ENCODE measurements at regions not wholly inside any gene's neighbourhood (a gene's known extent, or its start where the extent isn't known, plus 50 kb on each side); places are given as distances from the start of the nearest gene placed in this dataset.

GRCh38 chr6:80469977-80470376 lies 363.5 kb downstream of the BCKDHB start:
- WGBS, result 79% methylated on average over 2 of the region's 2 CpGs
- DNase-seq (ENCODE audit: low spot score), result no peak
- TF ChIP-seq FOXA2 (IDR thresholded peaks at IDR 0.05), result no peak
- TF ChIP-seq FOXA1 (IDR thresholded peaks at IDR 0.05), result no peak
- no peak for TF ChIP-seq CTCF (IDR thresholded peaks at IDR 0.05; ENCODE audit: low read depth, low read length, missing input control)
- TF ChIP-seq ATF3 (IDR thresholded peaks at IDR 0.05), result no peak
- no peak for TF ChIP-seq RAD21 (IDR thresholded peaks at IDR 0.05)
- no peak for TF ChIP-seq ZBTB33 (IDR thresholded peaks at IDR 0.05)
- no peak for TF ChIP-seq REST (IDR thresholded peaks at IDR 0.05)
- TF ChIP-seq HNF4A (conservative IDR thresholded peaks at IDR 0.05), result no peak
- TF ChIP-seq RXRA (IDR thresholded peaks at IDR 0.05), result no peak
- TF ChIP-seq NR2F2 (IDR thresholded peaks at IDR 0.05), result no peak
- no peak for TF ChIP-seq JUND (IDR thresholded peaks at IDR 0.05)
- no peak for TF ChIP-seq EGR1 (IDR thresholded peaks at IDR 0.05; ENCODE audit: low read depth in 2 of 2)
- no peak for TF ChIP-seq TAF1 (conservative IDR thresholded peaks at IDR 0.05)
- no peak for TF ChIP-seq MAX (IDR thresholded peaks at IDR 0.05)
- TF ChIP-seq GABPA (IDR thresholded peaks at IDR 0.05 in 1 of 2, conservative IDR thresholded peaks at IDR 0.05 in 1 of 2), result no peak
- TF ChIP-seq SP1 (IDR thresholded peaks at IDR 0.05), result no peak
- TF ChIP-seq YY1 (IDR thresholded peaks at IDR 0.05), result no peak

GRCh38 chr6:80468398-80468797 lies 361.9 kb downstream of the BCKDHB start:
- Histone ChIP-seq H3K27ac (ENCODE audit: low read depth in 1 of 2, low read length in 2 of 2) (no peak overlapping the region), H3K27me3 (ENCODE audit: control insufficient read depth in 4 of 4, insufficient read depth in 4 of 4, low read length in 3 of 4) (no peaks in the 10 kb centered on the region), H3K9ac (ENCODE audit: low read depth in 1 of 2, low read length in 2 of 2) (no peak overlapping the region), H3K4me1 (ENCODE audit: control insufficient read depth in 4 of 4, insufficient read depth in 4 of 4, low read length in 3 of 4) (peaks cover 5 to 11% (median 8%) of the 10 kb centered on the region in 4 donors), H3K9me3 (ENCODE audit: control insufficient read depth in 4 of 4, low read length in 3 of 4) (no peaks in the 10 kb centered on the region), H3K36me3 (ENCODE audit: control insufficient read depth in 4 of 4, insufficient read depth in 3 of 4, low read depth in 1 of 4, low read length in 3 of 4) (no peaks in the 10 kb centered on the region), H3K4me3 (ENCODE audit: low read depth in 1 of 3, low read length in 3 of 3) (no peak overlapping the region)
- 30% methylated on average over 2 of the region's 2 CpGs for WGBS
- TF ChIP-seq NR2F2 (IDR thresholded peaks at IDR 0.05) (no peak), RXRA (IDR thresholded peaks at IDR 0.05) (peak in 1 of 2 donors; percentile 20), ATF3 (IDR thresholded peaks at IDR 0.05) (no peak), HNF4A (conservative IDR thresholded peaks at IDR 0.05) (peak; percentile 18 to 30), SP1 (IDR thresholded peaks at IDR 0.05) (peak; percentile 32), EGR1 (IDR thresholded peaks at IDR 0.05; ENCODE audit: low read depth in 2 of 2) (no peak), RAD21 (IDR thresholded peaks at IDR 0.05) (peak in 1 of 2 donors; percentile 46), GABPA (IDR thresholded peaks at IDR 0.05 in 1 of 2, conservative IDR thresholded peaks at IDR 0.05 in 1 of 2) (no peak), HNF4G (IDR thresholded peaks at IDR 0.05) (no peak), TAF1 (conservative IDR thresholded peaks at IDR 0.05) (no peak), JUND (IDR thresholded peaks at IDR 0.05) (no peak), FOXA2 (IDR thresholded peaks at IDR 0.05) (no peak), MAX (IDR thresholded peaks at IDR 0.05) (no peak), FOXA1 (IDR thresholded peaks at IDR 0.05) (no peak), YY1 (IDR thresholded peaks at IDR 0.05) (peak; percentile 13)
- DNase-seq (ENCODE audit: low spot score), result no peak

More at GRCh38 chr6:80469977-80470376, 363.5 kb downstream of the BCKDHB start:
- H3K4me3 ChIP-seq (ENCODE audit: low read depth in 1 of 3, low read length in 3 of 3), result no peak overlapping the region
- H3K27me3 ChIP-seq (ENCODE audit: control insufficient read depth in 4 of 4, insufficient read depth in 4 of 4, low read length in 3 of 4), result no peaks in the 10 kb centered on the region
- H3K9me3 ChIP-seq (ENCODE audit: control insufficient read depth in 4 of 4, low read length in 3 of 4), result no peaks in the 10 kb centered on the region
- H3K27ac ChIP-seq (ENCODE audit: low read depth in 1 of 2, low read length in 2 of 2), result no peak overlapping the region
- peaks cover 5 to 11% (median 7%) of the 10 kb centered on the region in 4 donors for H3K4me1 ChIP-seq (ENCODE audit: control insufficient read depth in 4 of 4, insufficient read depth in 4 of 4, low read length in 3 of 4)
- H3K36me3 ChIP-seq (ENCODE audit: control insufficient read depth in 4 of 4, insufficient read depth in 3 of 4, low read depth in 1 of 4, low read length in 3 of 4), result no peaks in the 10 kb centered on the region
- H3K9ac ChIP-seq (ENCODE audit: low read depth in 1 of 2, low read length in 2 of 2), result no peak overlapping the region
